Fibroblast of villous mesenchyme (primary cell): ENCODE measurements at regions not wholly inside any gene's neighbourhood (a gene's known extent, or its start where the extent isn't known, plus 50 kb on each side); places are given as distances from the start of the nearest gene placed in this dataset.

ENCODE experiments used
- DNase-seq: peaks from one replicate; pipeline ENCODE4 v3.0.0-alpha.2; 2010; ENCODE audit warnings: low read depth
- H3K4me3 ChIP-seq: 2 replicates; pipeline ENCODE4 v1.5.1; 2011; ENCODE audit warnings: low read depth, mild to moderate bottlenecking, low read length
- CTCF ChIP-seq: IDR thresholded peaks from 2 replicates; pipeline ENCODE4 v1.5.1; 2012; ENCODE audit warnings: low read depth, mild to moderate bottlenecking, low read length; ENCODE audit not compliant: insufficient read depth

- no peak overlapping the region for H3K4me3 ChIP-seq
- TF ChIP-seq CTCF, result peak; percentile 24
- peak; percentile 16 for DNase-seq
These were observed 223.0 kb downstream of the NSUN3 start for GRCh38 chr3:94285872-94286271.

- TF ChIP-seq CTCF, result no peak
- DNase-seq, result no peak
- H3K4me3 ChIP-seq, result no peak overlapping the region
These were observed 228.8 kb downstream of the NSUN3 start for GRCh38 chr3:94291686-94292085.

- H3K4me3 ChIP-seq, result no peak overlapping the region
- no peak for DNase-seq
- no peak for TF ChIP-seq CTCF
These were observed 229.3 kb downstream of the NSUN3 start for GRCh38 chr3:94292151-94292550.

- TF ChIP-seq CTCF, result no peak
- no peak overlapping the region for H3K4me3 ChIP-seq
- no peak for DNase-seq
These were observed 230.9 kb downstream of the NSUN3 start for GRCh38 chr3:94293793-94294195.

- TF ChIP-seq CTCF, result no peak
- DNase-seq, result no peak
- no peak overlapping the region for H3K4me3 ChIP-seq
These were observed 231.9 kb downstream of the NSUN3 start for GRCh38 chr3:94294806-94295205.

GRCh38 chr3:94299716-94300115 is 236.9 kb downstream of the NSUN3 start:
- DNase-seq, result no peak
- no peak overlapping the region for H3K4me3 ChIP-seq
- TF ChIP-seq CTCF, result no peak

GRCh38 chr3:94301366-94301765 is 238.5 kb downstream of the NSUN3 start:
- no peak for DNase-seq
- TF ChIP-seq CTCF, result no peak
- no peak overlapping the region for H3K4me3 ChIP-seq
